ENCODE measurements at regions not wholly inside any gene's neighbourhood (a gene's known extent, or its start where the extent isn't known, plus 50 kb on each side); places are given as distances from the start of the nearest gene placed in this dataset.

- TF ChIP-seq, protein P1, sequence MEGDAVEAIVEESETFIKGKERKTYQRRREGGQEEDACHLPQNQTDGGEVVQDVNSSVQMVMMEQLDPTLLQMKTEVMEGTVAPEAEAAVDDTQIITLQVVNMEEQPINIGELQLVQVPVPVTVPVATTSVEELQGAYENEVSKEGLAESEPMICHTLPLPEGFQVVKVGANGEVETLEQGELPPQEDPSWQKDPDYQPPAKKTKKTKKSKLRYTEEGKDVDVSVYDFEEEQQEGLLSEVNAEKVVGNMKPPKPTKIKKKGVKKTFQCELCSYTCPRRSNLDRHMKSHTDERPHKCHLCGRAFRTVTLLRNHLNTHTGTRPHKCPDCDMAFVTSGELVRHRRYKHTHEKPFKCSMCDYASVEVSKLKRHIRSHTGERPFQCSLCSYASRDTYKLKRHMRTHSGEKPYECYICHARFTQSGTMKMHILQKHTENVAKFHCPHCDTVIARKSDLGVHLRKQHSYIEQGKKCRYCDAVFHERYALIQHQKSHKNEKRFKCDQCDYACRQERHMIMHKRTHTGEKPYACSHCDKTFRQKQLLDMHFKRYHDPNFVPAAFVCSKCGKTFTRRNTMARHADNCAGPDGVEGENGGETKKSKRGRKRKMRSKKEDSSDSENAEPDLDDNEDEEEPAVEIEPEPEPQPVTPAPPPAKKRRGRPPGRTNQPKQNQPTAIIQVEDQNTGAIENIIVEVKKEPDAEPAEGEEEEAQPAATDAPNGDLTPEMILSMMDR (IDR thresholded peaks at IDR 0.05), result no peak
- no peak for TF ChIP-seq POLR2A (IDR thresholded peaks at IDR 0.05)
Observed at GRCh38 chr2:163043201-163043600, 204.6 kb upstream of the KCNH7 start.

All from body of pancreas (tissue), 4 donors.